ENCODE measurements at regions not wholly inside any gene's neighbourhood (a gene's known extent, or its start where the extent isn't known, plus 50 kb on each side); places are given as distances from the start of the nearest gene placed in this dataset.

- TF ChIP-seq CTCF (IDR thresholded peaks at IDR 0.05), result no peak
- TF ChIP-seq POLR2A (IDR thresholded peaks at IDR 0.05), result no peak
These were observed 567.0 kb downstream of the AJAP1 start for GRCh38 chr1:5221451-5221850.
